Prostate gland (tissue), 2 donors: ENCODE measurements at regions not wholly inside any gene's neighbourhood (a gene's known extent, or its start where the extent isn't known, plus 50 kb on each side); places are given as distances from the start of the nearest gene placed in this dataset.
"Not testable (repeated sequence)": the region's sequence is repeated elsewhere in the genome, so short reads cannot be mapped to it uniquely, and the experiment has no call there.

ENCODE experiments used
- CTCF ChIP-seq, 4 experiments: fragments of 200-600 bp in 2 of 4; fragments of 450-650 bp in 2 of 4; sonication (generic) in 2 of 4; IDR thresholded peaks; 1 replicate in 3 of 4; 2 replicates in 1 of 4; pipeline ENCODE4 v1.5.1; 2016 to 2019; ENCODE audit warnings: antibody characterized with exemption in 4 of 4, mild to moderate bottlenecking in 2 of 4, moderate library complexity in 2 of 4
- POLR2A ChIP-seq: fragments of 450-650 bp; IDR thresholded peaks from one replicate; pipeline ENCODE4 v1.6.1; 2016; ENCODE audit warnings: antibody characterized with exemption, mild to moderate bottlenecking

GRCh38 chr21:9018731-9019253 is 1502.6 kb upstream of the TPTE start:
- TF ChIP-seq CTCF (IDR thresholded peaks at IDR 0.05); POLR2A: not testable (repeated sequence)
